ENCODE measurements at regions not wholly inside any gene's neighbourhood (a gene's known extent, or its start where the extent isn't known, plus 50 kb on each side); places are given as distances from the start of the nearest gene placed in this dataset.

DNA sequence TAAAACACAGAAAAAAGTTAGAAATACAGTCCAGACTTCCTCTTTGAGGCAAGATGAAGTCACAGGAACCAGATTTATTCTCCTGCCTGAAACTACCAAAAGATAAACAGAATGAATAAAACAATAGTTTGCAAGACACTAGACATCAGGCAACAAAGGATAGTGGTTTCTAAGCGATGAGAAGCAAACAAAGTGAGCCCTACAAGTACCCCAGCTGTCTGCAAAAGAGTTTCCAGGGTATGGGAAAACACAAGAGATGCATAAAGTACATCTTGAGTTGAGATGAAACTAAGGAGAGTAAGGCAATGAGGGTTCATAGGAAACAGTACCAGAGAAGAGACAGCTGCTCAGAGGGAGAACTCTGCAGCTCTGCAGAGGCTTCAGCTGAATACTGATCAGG, 83.3 kb upstream of the COL24A1 start:
- TF ChIP-seq, protein P1, sequence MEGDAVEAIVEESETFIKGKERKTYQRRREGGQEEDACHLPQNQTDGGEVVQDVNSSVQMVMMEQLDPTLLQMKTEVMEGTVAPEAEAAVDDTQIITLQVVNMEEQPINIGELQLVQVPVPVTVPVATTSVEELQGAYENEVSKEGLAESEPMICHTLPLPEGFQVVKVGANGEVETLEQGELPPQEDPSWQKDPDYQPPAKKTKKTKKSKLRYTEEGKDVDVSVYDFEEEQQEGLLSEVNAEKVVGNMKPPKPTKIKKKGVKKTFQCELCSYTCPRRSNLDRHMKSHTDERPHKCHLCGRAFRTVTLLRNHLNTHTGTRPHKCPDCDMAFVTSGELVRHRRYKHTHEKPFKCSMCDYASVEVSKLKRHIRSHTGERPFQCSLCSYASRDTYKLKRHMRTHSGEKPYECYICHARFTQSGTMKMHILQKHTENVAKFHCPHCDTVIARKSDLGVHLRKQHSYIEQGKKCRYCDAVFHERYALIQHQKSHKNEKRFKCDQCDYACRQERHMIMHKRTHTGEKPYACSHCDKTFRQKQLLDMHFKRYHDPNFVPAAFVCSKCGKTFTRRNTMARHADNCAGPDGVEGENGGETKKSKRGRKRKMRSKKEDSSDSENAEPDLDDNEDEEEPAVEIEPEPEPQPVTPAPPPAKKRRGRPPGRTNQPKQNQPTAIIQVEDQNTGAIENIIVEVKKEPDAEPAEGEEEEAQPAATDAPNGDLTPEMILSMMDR (IDR thresholded peaks at IDR 0.05) = no peak
- TF ChIP-seq POLR2A (IDR thresholded peaks at IDR 0.05) = no peak
